GM10266 (cell line): ENCODE measurements at regions not wholly inside any gene's neighbourhood (a gene's known extent, or its start where the extent isn't known, plus 50 kb on each side); places are given as distances from the start of the nearest gene placed in this dataset.

Experiments used
- DNase-seq: peaks from one replicate; pipeline ENCODE4 v3.0.0; 2012; ENCODE audit errors: extremely low spot score
- TF ChIP-seq, protein P1 (sequence below): IDR thresholded peaks from 2 replicates; pipeline ENCODE4 v1.5.1; 2012; ENCODE audit warnings: mild to moderate bottlenecking, low read depth; ENCODE audit not compliant: control insufficient read depth, insufficient read depth; ENCODE audit errors: missing control alignments

DNA sequence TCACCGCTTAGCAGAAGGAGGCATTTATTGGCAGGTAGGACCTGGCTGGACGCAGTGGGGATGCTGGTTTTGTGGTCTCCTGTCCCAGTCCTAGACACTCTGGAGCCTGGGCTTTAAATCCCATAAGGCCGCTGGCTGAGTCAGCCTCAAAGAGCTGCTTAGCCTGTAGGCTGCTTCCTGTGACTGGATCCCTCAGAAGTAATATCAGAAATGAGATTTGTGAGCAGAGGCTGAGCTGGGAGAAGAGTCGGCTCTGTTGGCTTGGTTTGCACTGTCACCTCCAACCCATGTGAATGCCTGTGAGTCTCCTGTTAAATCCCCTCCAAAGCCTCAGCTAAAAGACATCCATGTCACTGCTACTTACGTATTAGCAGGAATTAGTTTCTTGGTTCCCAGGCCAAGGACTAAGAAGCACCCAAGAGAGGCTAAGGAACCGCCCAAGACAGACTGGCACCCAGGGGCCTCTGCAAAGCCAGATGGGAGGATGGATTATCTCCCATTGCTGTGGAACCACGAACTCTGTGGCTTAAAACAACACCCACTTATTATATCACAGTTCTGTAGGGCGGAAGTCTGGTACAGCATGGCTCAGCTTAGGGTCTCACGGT, 289.4 kb downstream of the CDC5L start:
- DNase-seq: no peak
- TF ChIP-seq, protein P1, sequence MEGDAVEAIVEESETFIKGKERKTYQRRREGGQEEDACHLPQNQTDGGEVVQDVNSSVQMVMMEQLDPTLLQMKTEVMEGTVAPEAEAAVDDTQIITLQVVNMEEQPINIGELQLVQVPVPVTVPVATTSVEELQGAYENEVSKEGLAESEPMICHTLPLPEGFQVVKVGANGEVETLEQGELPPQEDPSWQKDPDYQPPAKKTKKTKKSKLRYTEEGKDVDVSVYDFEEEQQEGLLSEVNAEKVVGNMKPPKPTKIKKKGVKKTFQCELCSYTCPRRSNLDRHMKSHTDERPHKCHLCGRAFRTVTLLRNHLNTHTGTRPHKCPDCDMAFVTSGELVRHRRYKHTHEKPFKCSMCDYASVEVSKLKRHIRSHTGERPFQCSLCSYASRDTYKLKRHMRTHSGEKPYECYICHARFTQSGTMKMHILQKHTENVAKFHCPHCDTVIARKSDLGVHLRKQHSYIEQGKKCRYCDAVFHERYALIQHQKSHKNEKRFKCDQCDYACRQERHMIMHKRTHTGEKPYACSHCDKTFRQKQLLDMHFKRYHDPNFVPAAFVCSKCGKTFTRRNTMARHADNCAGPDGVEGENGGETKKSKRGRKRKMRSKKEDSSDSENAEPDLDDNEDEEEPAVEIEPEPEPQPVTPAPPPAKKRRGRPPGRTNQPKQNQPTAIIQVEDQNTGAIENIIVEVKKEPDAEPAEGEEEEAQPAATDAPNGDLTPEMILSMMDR: no peak

DNA sequence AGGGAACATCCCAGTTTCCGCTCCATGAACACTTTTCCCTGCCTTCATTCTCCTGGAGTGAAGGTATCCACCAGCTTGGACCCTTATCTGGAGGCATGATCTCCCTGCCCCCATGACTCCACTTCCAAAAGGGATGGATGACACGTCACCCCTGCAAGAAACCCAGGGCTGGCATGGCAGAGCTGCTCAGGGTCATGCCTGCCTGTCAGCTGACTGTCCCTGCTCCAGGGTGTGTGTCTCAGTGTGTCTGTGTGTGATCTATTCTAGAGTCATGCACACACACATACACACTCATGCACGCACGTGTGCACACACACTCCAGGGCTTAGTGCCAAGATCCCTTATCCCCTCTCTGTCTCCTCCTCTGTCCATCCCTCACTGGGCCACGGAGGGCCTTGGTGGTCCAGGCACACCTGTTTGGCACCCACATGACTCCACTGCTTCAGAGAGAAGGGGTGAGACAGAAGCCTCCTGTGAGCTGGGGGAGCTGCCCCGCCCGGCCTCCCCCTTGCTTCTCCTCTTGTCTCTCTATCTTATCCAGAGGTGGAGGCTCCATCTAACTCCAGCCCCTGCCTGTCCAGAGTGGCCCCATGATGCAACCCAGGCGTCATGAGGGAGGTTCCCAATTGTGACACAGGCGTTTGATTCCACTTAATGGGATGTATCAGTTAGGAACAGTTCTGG, 290.9 kb downstream of the CDC5L start:
- TF ChIP-seq, protein P1: no peak
- no peak for DNase-seq

DNA sequence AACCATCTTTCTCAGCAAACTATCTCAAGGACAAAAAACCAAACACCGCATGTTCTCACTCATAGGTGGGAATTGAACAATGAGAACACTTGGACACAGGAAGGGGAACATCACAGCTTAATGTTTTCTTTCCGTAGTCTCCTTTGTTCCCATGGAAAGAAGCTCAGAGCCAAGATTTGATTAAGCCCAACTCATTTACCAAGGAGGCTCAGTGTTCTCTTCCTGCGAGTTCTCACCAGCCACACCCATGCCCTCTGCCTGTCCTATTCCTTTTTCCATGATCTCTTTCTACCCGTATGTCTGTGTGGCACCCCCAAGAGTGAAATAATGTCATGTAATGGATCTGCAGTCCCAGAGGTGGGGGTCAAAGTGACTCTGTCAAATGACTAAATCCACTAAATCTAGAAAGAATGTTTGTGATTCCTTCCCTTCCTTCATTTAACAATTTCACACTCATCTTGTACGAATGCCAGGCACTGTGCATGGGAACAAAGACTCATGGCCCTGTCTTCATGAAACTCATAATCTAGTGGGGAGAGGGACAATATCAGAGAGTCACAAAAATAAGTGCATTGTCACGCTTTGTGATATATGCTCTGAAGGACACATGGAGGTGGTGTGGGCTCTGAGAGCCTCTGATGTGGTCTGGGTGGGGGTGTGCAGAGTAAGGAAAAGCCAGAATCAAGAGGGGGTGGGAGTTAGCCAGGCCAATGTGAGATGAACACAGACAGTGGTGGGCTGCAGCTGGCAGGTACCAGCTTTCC, 292.1 kb downstream of the CDC5L start:
- no peak for DNase-seq
- TF ChIP-seq, protein P1: no peak

DNA sequence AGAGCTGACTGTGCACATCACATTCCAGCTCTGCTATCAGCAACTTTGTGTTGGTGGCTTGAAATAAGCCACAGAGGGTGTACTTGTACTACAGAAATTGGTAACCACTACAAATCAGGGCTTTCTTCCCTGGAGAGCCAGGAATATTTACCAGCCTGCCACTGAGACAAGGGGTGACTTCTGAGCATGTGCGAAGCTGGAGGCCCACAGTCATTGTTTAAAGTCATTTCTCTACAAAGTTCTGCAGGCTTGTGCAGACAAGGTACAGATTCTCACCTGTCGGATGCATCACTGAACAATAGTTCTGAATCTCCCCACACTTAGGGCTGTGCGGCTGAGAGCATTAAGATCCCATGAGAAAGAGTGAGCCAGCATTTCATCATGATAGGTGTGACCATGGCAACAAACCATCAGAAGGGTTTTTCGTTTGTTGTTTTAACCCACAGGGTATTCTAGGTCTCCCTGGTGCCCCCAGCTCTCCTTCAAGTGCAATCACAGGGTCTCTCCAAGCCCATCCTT, 292.8 kb downstream of the CDC5L start:
- TF ChIP-seq, protein P1: no peak
- no peak for DNase-seq

DNA sequence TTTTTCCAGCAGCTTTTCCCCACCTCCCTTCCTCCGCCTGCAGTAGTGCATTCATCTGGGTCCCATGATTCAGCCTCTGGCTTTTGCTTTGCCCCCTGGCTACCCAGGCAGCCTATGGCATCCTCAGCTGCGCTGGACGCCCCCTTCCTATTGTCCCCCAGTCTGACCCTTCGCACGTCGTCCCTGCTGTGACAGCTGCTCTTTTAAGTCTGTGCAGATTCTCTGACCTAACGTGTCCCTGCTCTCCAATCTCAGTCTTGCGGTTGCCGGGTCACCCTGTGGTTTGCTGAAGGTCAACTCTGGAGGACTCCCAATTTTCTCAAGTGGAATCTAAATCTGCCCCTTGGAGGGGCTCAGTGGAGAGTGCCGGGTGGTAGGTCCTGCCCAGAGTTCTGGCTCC, 294.3 kb downstream of the CDC5L start:
- TF ChIP-seq, protein P1: no peak
- DNase-seq: no peak

DNA sequence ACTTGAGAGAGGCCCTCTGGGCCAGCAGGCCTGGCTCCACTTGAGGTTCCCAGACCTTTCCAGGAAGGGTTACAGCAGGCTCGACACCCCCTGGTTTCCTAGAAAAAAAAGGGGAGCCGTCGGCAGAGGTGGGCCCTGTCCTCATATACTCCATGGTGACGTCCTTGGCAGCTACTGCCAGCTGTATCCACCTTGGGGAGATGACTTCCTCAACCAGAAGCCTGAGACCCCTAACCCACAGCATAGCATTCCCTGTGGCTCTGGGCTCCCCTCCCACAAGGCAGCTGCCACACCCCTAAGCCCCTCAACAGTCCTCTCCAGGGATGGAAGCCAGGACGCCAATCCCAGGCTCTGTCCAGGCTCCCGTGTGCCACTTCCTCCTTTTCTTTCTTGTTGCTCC, 294.8 kb downstream of the CDC5L start:
- TF ChIP-seq, protein P1: no peak
- no peak for DNase-seq
